Endodermal cell (in vitro differentiated cells): ENCODE measurements at regions not wholly inside any gene's neighbourhood (a gene's known extent, or its start where the extent isn't known, plus 50 kb on each side); places are given as distances from the start of the nearest gene placed in this dataset.

ENCODE experiments used
- DNase-seq: peaks from one replicate; pipeline ENCODE4 v3.0.0-alpha.2; 2017
- H3K27ac ChIP-seq: 2 replicates; pipeline ENCODE4 v1.5.1; 2013; ENCODE audit warnings: mild to moderate bottlenecking, low read depth, low read length, moderate library complexity
- H3K27me3 ChIP-seq: 2 replicates; pipeline ENCODE4 v1.6.1; 2013; ENCODE audit warnings: mild to moderate bottlenecking, low read length, moderate library complexity; ENCODE audit not compliant: insufficient read depth, control insufficient read depth, poor library complexity, severe bottlenecking
- H3K36me3 ChIP-seq: 2 replicates; pipeline ENCODE4 v1.7.0; 2013; ENCODE audit warnings: mild to moderate bottlenecking, low read length, moderate library complexity; ENCODE audit not compliant: control insufficient read depth, insufficient read depth
- H3K4me1 ChIP-seq: one replicate; pipeline ENCODE4 v1.7.0; 2013; ENCODE audit warnings: low read length; ENCODE audit not compliant: control insufficient read depth, insufficient read depth
- H3K4me3 ChIP-seq: 2 replicates; pipeline ENCODE4 v1.5.1; 2013; ENCODE audit warnings: mild to moderate bottlenecking, low read length, moderate library complexity
- H3K9ac ChIP-seq: 2 replicates; pipeline ENCODE4 v1.6.1; 2013; ENCODE audit warnings: mild to moderate bottlenecking, low read length, moderate library complexity; ENCODE audit not compliant: poor library complexity, severe bottlenecking; ENCODE audit errors: extremely low read depth
- H3K9me3 ChIP-seq: 2 replicates; pipeline ENCODE4 v1.6.1; 2013; ENCODE audit warnings: mild to moderate bottlenecking, low read length, moderate library complexity; ENCODE audit not compliant: control insufficient read depth
- H3K27ac Mint-ChIP-seq: 2 replicates; pipeline ENCODE4 v1.8.0; 2020; ENCODE audit warnings: mixed read lengths
- H3K27me3 Mint-ChIP-seq: 2 replicates; pipeline ENCODE4 v1.8.0; 2021; ENCODE audit warnings: mild to moderate bottlenecking, mixed read lengths; ENCODE audit not compliant: insufficient read depth
- H3K36me3 Mint-ChIP-seq: 2 replicates; pipeline ENCODE4 v1.8.0; 2020; ENCODE audit warnings: low read depth, mixed read lengths
- H3K4me1 Mint-ChIP-seq: 2 replicates; pipeline ENCODE4 v1.8.0; 2020; ENCODE audit warnings: mixed read lengths
- H3K4me3 Mint-ChIP-seq: 2 replicates; pipeline ENCODE4 v1.8.0; 2020; ENCODE audit warnings: mild to moderate bottlenecking, moderate library complexity, mixed read lengths
- H3K9me3 Mint-ChIP-seq: 2 replicates; pipeline ENCODE4 v1.8.0; 2020; ENCODE audit warnings: mild to moderate bottlenecking, mixed read lengths
- WGBS, 2 experiments: methylation state at CpG; one replicate each; pipeline versions ENCODE4 v1.1.5 to v1.1.7; 2013; ENCODE audit warnings: missing lambda C conversion rate in 2 of 2, mixed read lengths in 1 of 2; ENCODE audit not compliant: insufficient coverage in 1 of 2, insufficient read length in 1 of 2; 5-methylcytosine and 5-hydroxymethylcytosine counted together
- TF ChIP-seq, protein P1 (sequence below): fragments of 200-600 bp; sonication (generic); conservative IDR thresholded peaks from 2 replicates; pipeline ENCODE4 v1.5.0; 2021; ENCODE audit warnings: antibody characterized with exemption, mild to moderate bottlenecking

DNA sequence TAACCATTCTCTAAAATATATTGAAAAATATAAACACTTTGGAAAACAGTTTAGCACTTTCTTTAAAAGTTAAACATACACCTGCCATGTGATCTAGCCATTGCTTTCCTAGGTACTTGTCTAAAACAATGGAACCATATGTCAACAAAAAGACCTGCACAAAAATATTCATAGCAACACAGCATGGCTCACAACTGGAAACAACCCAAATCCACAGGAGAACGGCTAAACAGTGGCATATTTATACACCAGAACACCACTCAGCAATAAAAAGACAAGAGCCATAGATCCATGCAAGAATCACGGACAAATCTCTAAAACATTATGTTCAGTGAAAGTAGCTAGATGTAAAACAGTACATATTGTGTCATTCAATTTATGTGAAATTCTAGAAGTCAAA, 221.3 kb upstream of the UBE2E2 start:
- 50% methylated on average over 2 of the region's 2 CpGs; no CpG with 5 or more reads in 1 of the 2 experiments for WGBS, 2 experiments
- Mint-ChIP-seq H3K27me3 (no peaks in the 10 kb centered on the region), H3K36me3 (no peaks in the 10 kb centered on the region), H3K4me1 (no peaks in the 10 kb centered on the region), H3K9me3 (no peaks in the 10 kb centered on the region), H3K4me3 (no peak overlapping the region), H3K27ac (no peak overlapping the region)
- H3K36me3 ChIP-seq, result no peaks in the 10 kb centered on the region
- H3K4me3 ChIP-seq, result no peak overlapping the region
- no peak for DNase-seq
- TF ChIP-seq, protein P1, sequence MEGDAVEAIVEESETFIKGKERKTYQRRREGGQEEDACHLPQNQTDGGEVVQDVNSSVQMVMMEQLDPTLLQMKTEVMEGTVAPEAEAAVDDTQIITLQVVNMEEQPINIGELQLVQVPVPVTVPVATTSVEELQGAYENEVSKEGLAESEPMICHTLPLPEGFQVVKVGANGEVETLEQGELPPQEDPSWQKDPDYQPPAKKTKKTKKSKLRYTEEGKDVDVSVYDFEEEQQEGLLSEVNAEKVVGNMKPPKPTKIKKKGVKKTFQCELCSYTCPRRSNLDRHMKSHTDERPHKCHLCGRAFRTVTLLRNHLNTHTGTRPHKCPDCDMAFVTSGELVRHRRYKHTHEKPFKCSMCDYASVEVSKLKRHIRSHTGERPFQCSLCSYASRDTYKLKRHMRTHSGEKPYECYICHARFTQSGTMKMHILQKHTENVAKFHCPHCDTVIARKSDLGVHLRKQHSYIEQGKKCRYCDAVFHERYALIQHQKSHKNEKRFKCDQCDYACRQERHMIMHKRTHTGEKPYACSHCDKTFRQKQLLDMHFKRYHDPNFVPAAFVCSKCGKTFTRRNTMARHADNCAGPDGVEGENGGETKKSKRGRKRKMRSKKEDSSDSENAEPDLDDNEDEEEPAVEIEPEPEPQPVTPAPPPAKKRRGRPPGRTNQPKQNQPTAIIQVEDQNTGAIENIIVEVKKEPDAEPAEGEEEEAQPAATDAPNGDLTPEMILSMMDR, result no peak
- no peaks in the 10 kb centered on the region for H3K9me3 ChIP-seq
- H3K27ac ChIP-seq, result no peak overlapping the region
- no peak overlapping the region for H3K9ac ChIP-seq
- peaks cover 2% of the 10 kb centered on the region for H3K4me1 ChIP-seq
- H3K27me3 ChIP-seq, result no peaks in the 10 kb centered on the region

DNA sequence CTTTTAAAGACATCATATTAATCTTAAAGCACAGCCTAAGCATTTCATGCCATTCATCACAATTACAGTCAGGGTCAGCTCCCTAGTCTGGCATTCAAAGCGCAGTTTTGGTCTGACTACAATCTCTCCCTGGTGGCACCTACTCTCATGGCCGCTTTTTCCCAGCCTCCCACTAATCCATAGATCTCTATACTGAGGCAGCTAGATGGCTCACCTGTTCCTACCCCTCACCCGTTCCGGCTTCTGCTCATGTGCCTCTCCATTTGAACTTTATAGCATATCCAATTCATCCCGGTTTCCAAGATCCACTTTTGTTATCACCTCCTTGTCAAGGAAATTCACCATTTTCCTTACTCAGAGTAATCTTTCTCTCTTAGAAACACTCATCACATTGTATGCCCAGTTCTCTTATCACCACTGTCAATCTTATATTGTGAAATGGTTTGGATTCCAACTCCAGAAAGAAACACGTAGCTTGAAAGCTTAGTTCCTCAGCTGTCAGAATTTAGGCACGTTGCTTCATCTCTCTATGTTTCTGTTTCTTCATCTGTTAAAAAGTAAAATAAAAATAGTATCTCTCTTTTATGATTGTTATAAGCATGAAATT, 220.0 kb upstream of the UBE2E2 start:
- Histone ChIP-seq H3K4me1 (peaks cover 2% of the 10 kb centered on the region), H3K4me3 (no peak overlapping the region), H3K9ac (no peak overlapping the region), H3K27me3 (no peaks in the 10 kb centered on the region), H3K9me3 (no peaks in the 10 kb centered on the region), H3K27ac (no peak overlapping the region), H3K36me3 (no peaks in the 10 kb centered on the region)
- Mint-ChIP-seq H3K36me3 (no peaks in the 10 kb centered on the region), H3K27ac (no peak overlapping the region), H3K27me3 (no peaks in the 10 kb centered on the region), H3K4me3 (no peak overlapping the region), H3K9me3 (no peaks in the 10 kb centered on the region), H3K4me1 (no peaks in the 10 kb centered on the region)
- TF ChIP-seq, protein P1, result no peak
- 89 to 91% methylated on average over 5 to 7 of the region's 7 CpGs for whole genome bisulfite sequencing, 2 experiments
- DNase-seq, result no peak

DNA sequence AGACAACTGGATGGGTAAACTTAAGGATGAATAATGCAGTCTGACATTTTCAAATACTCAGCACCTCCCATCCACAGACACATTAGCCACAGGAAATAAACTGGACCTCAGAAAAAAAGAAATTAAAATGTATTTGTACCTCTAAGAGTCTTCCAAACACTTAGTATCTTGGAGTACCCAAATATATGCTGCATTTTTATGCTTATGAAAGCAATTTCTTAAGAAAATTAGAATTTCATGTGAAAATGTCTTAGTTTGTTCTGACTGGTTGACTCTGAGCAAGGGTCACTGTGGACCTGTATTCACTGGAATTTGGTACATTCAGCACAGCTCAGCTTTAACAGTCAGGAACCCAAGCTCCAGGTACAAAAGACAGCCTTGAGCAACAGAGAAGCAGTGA, 216.2 kb upstream of the UBE2E2 start:
- Mint-ChIP-seq H3K36me3 (no peaks in the 10 kb centered on the region), H3K4me1 (no peaks in the 10 kb centered on the region), H3K9me3 (peaks cover 4% of the 10 kb centered on the region), H3K27ac (no peak overlapping the region), H3K4me3 (no peak overlapping the region), H3K27me3 (no peaks in the 10 kb centered on the region)
- DNase-seq, result no peak
- H3K4me1 ChIP-seq, result peaks cover 2% of the 10 kb centered on the region
- H3K4me3 ChIP-seq, result no peak overlapping the region
- no peaks in the 10 kb centered on the region for H3K36me3 ChIP-seq
- TF ChIP-seq, protein P1, result no peak
- H3K9me3 ChIP-seq, result no peaks in the 10 kb centered on the region
- no peaks in the 10 kb centered on the region for H3K27me3 ChIP-seq
- no peak overlapping the region for H3K27ac ChIP-seq
- no peak overlapping the region for H3K9ac ChIP-seq
